GM12878 (cell line): ENCODE measurements at regions not wholly inside any gene's neighbourhood (a gene's known extent, or its start where the extent isn't known, plus 50 kb on each side); places are given as distances from the start of the nearest gene placed in this dataset.

Experiments
- ATAC-seq: fragments of 200-7000 bp; cut with Tn5 transposase; 3 replicates; pipeline ENCODE4 v1.9.1; 2020; ENCODE audit warnings: mild to moderate bottlenecking, moderate library complexity
- BruUV-seq: library from RNA; stranded (reverse); fragments of 400-500 nt; replicated peaks from 2 replicates; lab custom pipeline; 2021; lab: Mats Ljungman, UMichigan
- CTCF ChIA-PET: fragments of 300-600 bp; sonication (Branson Sonifier 250); formaldehyde crosslinking; extraction: SDS; loops from one replicate; lab custom pipeline; 2021; ENCODE audit warnings: inconsistent platforms; lab: Yijun Ruan, JAX
- POLR2A ChIA-PET: fragments of 350-600 bp; formaldehyde crosslinking; extraction: SDS; loops from one replicate; lab custom pipeline; 2021; ENCODE audit warnings: inconsistent platforms; lab: Charles Lee
- RAD21 ChIA-PET: fragments of 300-600 bp; sonication (Branson Sonifier 250); formaldehyde crosslinking; loops from one replicate; lab custom pipeline; 2023; ENCODE audit warnings: antibody characterized with exemption; ENCODE audit not compliant: unreplicated experiment; lab: Charles Lee
- SMC1A ChIA-PET: fragments of 300-600 bp; sonication (Branson Sonifier 250); formaldehyde crosslinking; loops from one replicate; lab custom pipeline; 2023; ENCODE audit not compliant: unreplicated experiment, uncharacterized antibody; lab: Charles Lee
- DNase-seq: peaks from one replicate; pipeline ENCODE4 v3.0.0-alpha.2; 2011; ENCODE audit warnings: low read depth, low spot score
- FAIRE-seq: peaks from 3 replicates; lab custom pipeline; 2011; peaks lifted over from hg19 to GRCh38; lab: Jason Lieb, UNC
- H2AFZ ChIP-seq: 2 replicates; pipeline ENCODE4 v1.6.0; 2011; ENCODE audit warnings: low read depth, low read length, control low read depth; ENCODE audit not compliant: control insufficient read depth
- H3K27ac ChIP-seq: 2 replicates; pipeline ENCODE4 v1.5.1; 2011; ENCODE audit warnings: control low read depth; ENCODE audit not compliant: control insufficient read depth, insufficient read depth
- H3K27me3 ChIP-seq, 2 experiments: replicated peaks in 1 of 2; 2 replicates each; pipeline versions ENCODE4 v1.6.0 to v1.6.1; 2011; ENCODE audit warnings: low read length in 1 of 2; ENCODE audit not compliant: control insufficient read depth in 2 of 2, insufficient read depth in 2 of 2
- H3K36me3 ChIP-seq, 2 experiments: 2 replicates each; pipeline ENCODE4 v1.5.1; 2011; ENCODE audit warnings: low read length in 1 of 2; ENCODE audit not compliant: control insufficient read depth in 2 of 2, insufficient read depth in 2 of 2
- H3K4me1 ChIP-seq: 2 replicates; pipeline ENCODE4 v1.6.1; 2011; ENCODE audit warnings: mild to moderate bottlenecking, low read length, moderate library complexity, mixed read lengths; ENCODE audit not compliant: control insufficient read depth, insufficient read depth
- H3K4me2 ChIP-seq: 2 replicates; pipeline ENCODE4 v1.6.0; 2011; ENCODE audit warnings: control low read depth; ENCODE audit not compliant: control insufficient read depth, insufficient read depth
- H3K4me3 ChIP-seq: fragments of 200-600 bp; sonication (generic); 2 replicates; pipeline ENCODE4 v1.5.1; 2016
- H3K79me2 ChIP-seq: 2 replicates; pipeline ENCODE4 v1.6.0; 2011; ENCODE audit warnings: low read length; ENCODE audit not compliant: control insufficient read depth, insufficient read depth
- H3K9ac ChIP-seq: 2 replicates; pipeline ENCODE4 v1.8.0; 2011; ENCODE audit warnings: low read length, control low read depth, mixed read lengths; ENCODE audit not compliant: control insufficient read depth, insufficient read depth
- H3K9me3 ChIP-seq: replicated peaks from 3 replicates; pipeline ENCODE4 v1.5.1; 2011; ENCODE audit warnings: mild to moderate bottlenecking, low read length; ENCODE audit not compliant: control insufficient read depth, insufficient read depth
- H4K20me1 ChIP-seq: 2 replicates; pipeline ENCODE4 v1.6.0; 2011; ENCODE audit not compliant: control insufficient read depth, insufficient read depth
- ATF7 ChIP-seq: fragments of 450-650 bp; IDR thresholded peaks from 2 replicates; pipeline ENCODE4 v1.6.1; 2016; ENCODE audit warnings: low read depth, mild to moderate bottlenecking
- EED ChIP-seq: sonication (generic); IDR thresholded peaks from 2 replicates; pipeline ENCODE4 v1.6.1; 2016; ENCODE audit warnings: antibody characterized with exemption, low read depth
- FOS ChIP-seq: IDR thresholded peaks from 3 replicates; pipeline ENCODE4 v1.6.1; 2011; ENCODE audit warnings: borderline replicate concordance; ENCODE audit not compliant: insufficient read length; ENCODE audit errors: extremely low read depth
- KAT2A ChIP-seq: conservative IDR thresholded peaks from 2 replicates; pipeline ENCODE4 v1.6.1; 2011; ENCODE audit warnings: low read depth, low read length; ENCODE audit not compliant: control insufficient read depth
- KDM1A ChIP-seq: fragments of 200-600 bp; sonication (generic); IDR thresholded peaks from 2 replicates; pipeline ENCODE4 v1.6.1; 2016; ENCODE audit warnings: borderline replicate concordance
- MYB ChIP-seq: fragments of 150-350 bp; IDR thresholded peaks from 2 replicates; pipeline ENCODE4 v1.6.1; 2014; ENCODE audit warnings: mild to moderate bottlenecking, low read depth, low read length, borderline replicate concordance
- PAX5 ChIP-seq: IDR thresholded peaks from 2 replicates; pipeline ENCODE4 v1.6.1; 2011; ENCODE audit warnings: low read depth, low read length, borderline replicate concordance
- RFX5 ChIP-seq: IDR thresholded peaks from 2 replicates; pipeline ENCODE4 v1.6.1; 2011; ENCODE audit warnings: low read depth, low read length, improper control_type of control experiment
- SMC3 ChIP-seq: IDR thresholded peaks from 2 replicates; pipeline ENCODE4 v1.6.1; 2011; ENCODE audit warnings: low read length, improper control_type of control experiment, borderline replicate concordance
- STAT1 ChIP-seq: fragments of 450-650 bp; conservative IDR thresholded peaks from 2 replicates; pipeline ENCODE4 v1.6.1; 2014; ENCODE audit warnings: antibody characterized with exemption, mild to moderate bottlenecking
- TCF3 ChIP-seq: IDR thresholded peaks from 2 replicates; pipeline ENCODE4 v1.6.1; 2012; ENCODE audit warnings: low read depth, mild to moderate bottlenecking, low read length, borderline replicate concordance; ENCODE audit not compliant: insufficient read depth
- YY1 ChIP-seq: IDR thresholded peaks from 2 replicates; pipeline ENCODE4 v1.6.1; 2011; ENCODE audit warnings: low read depth, mild to moderate bottlenecking, low read length
- ZNF622 ChIP-seq: fragments of 450-650 bp; IDR thresholded peaks from 2 replicates; pipeline ENCODE4 v1.6.1; 2017; ENCODE audit warnings: mild to moderate bottlenecking, inconsistent platforms
- WGBS: methylation state at CpG from one replicate; pipeline ENCODE4 v1.1.6; 2016; ENCODE audit warnings: low lambda C conversion rate; ENCODE audit not compliant: insufficient replicate concordance, insufficient coverage; ENCODE audit errors: missing lambda C conversion rate; 5-methylcytosine and 5-hydroxymethylcytosine counted together
- in situ Hi-C: fragments of 300-500 bp; cut with MboI; formaldehyde crosslinking; loops from 9 replicates; pipeline ENCODE4 v1.14.3; 2018; ENCODE audit warnings: mixed read lengths
- intact Hi-C: fragments of 100-400 bp; cut with micrococcal nuclease; formaldehyde crosslinking; loops from one replicate; pipeline ENCODE4 v1.14.2; 2022; ENCODE audit not compliant: unreplicated experiment
- TF ChIP-seq, protein P1 (sequence below): IDR thresholded peaks from 2 replicates; pipeline ENCODE4 v1.6.1; 2011; ENCODE audit warnings: borderline replicate concordance, low read depth, mild to moderate bottlenecking, moderate library complexity, low read length; ENCODE audit not compliant: insufficient read depth, poor library complexity, severe bottlenecking
- TF ChIP-seq, protein P2 (sequence below): IDR thresholded peaks from 2 replicates; pipeline ENCODE4 v1.6.1; 2012; ENCODE audit warnings: low read depth, low read length, improper control_type of control experiment

DNA sequence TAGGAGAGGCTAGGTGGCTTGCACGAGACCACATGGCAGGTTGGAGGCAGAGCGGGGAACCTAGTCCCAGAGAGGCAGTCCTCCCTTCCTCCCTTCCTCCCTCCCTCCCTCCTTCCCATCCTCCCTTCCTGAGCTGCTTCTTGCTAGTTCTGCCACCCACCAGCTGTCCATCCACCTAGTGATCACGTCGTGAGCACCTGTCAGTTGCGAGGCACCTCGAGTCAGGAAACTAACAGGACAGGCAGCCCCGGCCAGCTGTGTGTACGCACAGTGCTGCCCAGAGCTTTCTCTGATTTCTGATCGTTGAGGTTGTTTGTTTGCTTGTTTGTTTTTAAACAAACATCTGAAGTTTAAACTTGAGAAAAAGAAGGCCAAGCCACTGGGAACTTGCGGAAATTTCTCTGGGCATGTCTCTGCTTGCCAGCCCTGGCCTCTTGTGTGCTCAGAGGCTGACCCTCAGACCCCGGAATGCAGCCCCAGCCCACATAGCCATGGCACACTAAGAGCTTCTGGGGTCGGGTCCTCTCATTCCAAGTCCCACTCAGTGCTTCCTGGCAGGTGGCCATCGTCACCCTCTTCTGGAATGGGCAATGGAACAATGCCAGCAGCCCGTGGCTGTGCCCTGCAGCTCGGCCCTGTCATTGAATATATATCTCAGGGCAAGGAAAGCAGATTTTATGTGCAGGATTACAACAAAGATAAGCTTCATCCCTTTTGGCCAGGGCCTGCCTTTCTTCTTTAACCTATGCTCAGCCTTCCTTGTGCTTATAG lies 174.0 kb downstream of the KATNIP start:
- no peaks in the 10 kb centered on the region for H3K9me3 ChIP-seq
- H2AFZ ChIP-seq: no peak overlapping the region
- no peaks in the 10 kb centered on the region for H3K27me3 ChIP-seq
- H3K9ac ChIP-seq: no peak overlapping the region
- H3K36me3 ChIP-seq: no peaks in the 10 kb centered on the region
- DNase-seq (no peak), FAIRE-seq (no peak), ATAC-seq (no peak)
- 80% methylated on average over 15 of the region's 15 CpGs for WGBS
- H3K4me3 ChIP-seq: no peak overlapping the region
- H3K27ac ChIP-seq: no peak overlapping the region
- intact Hi-C loops (no loop called here), in situ Hi-C loops (no loop called here)
- ChIA-PET CTCF (no interaction called here), SMC1A (no interaction called here), RAD21 (no interaction called here), POLR2A (no interaction called here)
- no peaks in the 10 kb centered on the region for H3K4me1 ChIP-seq
- TF ChIP-seq KDM1A (no peak), YY1 (no peak), STAT1 (no peak), RFX5 (no peak), TCF3 (no peak)
- BruUV-seq: no TSS peak
- no peaks in the 10 kb centered on the region for H4K20me1 ChIP-seq
- H3K79me2 ChIP-seq: no peaks in the 10 kb centered on the region
- no peak overlapping the region for H3K4me2 ChIP-seq

DNA sequence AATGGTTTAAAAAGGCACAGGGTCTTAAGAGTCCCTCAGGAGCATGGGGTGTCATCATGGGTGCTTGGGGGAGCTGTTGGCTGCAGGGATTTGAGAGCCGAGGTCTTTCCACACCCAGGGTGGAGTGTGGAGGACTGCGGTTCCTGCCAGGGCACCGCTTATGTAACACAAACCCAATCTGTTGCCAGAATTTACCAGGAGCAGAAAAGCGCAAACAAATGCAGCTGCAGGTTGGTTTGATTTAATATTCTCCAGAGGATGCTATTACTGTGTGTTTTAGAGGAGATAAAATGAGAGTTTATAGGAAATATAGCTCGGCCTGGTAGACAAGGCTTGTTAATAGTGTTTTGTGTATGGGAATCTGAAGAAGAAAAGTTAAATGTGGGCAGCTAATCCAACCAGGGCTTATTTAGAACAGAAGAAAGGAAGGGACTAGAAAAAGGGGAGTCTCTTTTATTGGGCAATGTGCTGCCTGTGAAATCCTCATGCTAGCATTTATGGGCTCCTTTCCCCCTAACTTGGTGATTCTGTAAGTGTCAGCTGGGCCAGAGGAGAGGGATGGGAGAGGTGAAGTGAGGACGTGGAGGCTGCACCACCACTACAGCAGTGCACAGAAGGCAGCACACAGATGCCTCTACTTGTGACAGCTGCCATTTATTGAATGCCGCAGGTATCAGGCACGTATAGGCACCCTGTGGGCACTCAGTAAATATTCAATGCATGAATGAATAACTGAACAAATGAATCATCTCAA lies 174.7 kb downstream of the KATNIP start:
- H3K27ac ChIP-seq: no peak overlapping the region
- in situ Hi-C loops (no loop called here), intact Hi-C loops (no loop called here)
- H3K27me3 ChIP-seq: no peaks in the 10 kb centered on the region
- no peak overlapping the region for H3K9ac ChIP-seq
- no peaks in the 10 kb centered on the region for H3K9me3 ChIP-seq
- no peak overlapping the region for H2AFZ ChIP-seq
- DNase-seq: no peak
- ChIA-PET CTCF (no interaction called here), RAD21 (no interaction called here), SMC1A (no interaction called here), POLR2A (interaction anchor here (0.5 kb wide), 1 partner anchor 73 kb away, joined by 3 read pairs; no protein-coding TSS in a partner anchor)
- H3K4me3 ChIP-seq: no peak overlapping the region
- no TSS peak for BruUV-seq
- 76% methylated on average over 8 of the region's 8 CpGs for WGBS
- H3K79me2 ChIP-seq: no peaks in the 10 kb centered on the region
- no peaks in the 10 kb centered on the region for H3K4me1 ChIP-seq
- H3K36me3 ChIP-seq: no peaks in the 10 kb centered on the region
- no peaks in the 10 kb centered on the region for H4K20me1 ChIP-seq
- no peak for ATAC-seq
- FAIRE-seq: no peak
- H3K4me2 ChIP-seq: no peak overlapping the region
- TF ChIP-seq SMC3 (no peak), ATF7 (no peak), PAX5 (no peak), EED (no peak), KAT2A (no peak), FOS (no peak), MYB (no peak), ZNF622 (no peak)
- TF ChIP-seq, protein P1, sequence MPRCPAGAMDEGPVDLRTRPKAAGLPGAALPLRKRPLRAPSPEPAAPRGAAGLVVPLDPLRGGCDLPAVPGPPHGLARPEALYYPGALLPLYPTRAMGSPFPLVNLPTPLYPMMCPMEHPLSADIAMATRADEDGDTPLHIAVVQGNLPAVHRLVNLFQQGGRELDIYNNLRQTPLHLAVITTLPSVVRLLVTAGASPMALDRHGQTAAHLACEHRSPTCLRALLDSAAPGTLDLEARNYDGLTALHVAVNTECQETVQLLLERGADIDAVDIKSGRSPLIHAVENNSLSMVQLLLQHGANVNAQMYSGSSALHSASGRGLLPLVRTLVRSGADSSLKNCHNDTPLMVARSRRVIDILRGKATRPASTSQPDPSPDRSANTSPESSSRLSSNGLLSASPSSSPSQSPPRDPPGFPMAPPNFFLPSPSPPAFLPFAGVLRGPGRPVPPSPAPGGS: no peak
- TF ChIP-seq, protein P2, sequence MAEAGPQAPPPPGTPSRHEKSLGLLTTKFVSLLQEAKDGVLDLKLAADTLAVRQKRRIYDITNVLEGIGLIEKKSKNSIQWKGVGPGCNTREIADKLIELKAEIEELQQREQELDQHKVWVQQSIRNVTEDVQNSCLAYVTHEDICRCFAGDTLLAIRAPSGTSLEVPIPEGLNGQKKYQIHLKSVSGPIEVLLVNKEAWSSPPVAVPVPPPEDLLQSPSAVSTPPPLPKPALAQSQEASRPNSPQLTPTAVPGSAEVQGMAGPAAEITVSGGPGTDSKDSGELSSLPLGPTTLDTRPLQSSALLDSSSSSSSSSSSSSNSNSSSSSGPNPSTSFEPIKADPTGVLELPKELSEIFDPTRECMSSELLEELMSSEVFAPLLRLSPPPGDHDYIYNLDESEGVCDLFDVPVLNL: no peak
